ENCODE measurements at regions not wholly inside any gene's neighbourhood (a gene's known extent, or its start where the extent isn't known, plus 50 kb on each side); places are given as distances from the start of the nearest gene placed in this dataset.

DNA sequence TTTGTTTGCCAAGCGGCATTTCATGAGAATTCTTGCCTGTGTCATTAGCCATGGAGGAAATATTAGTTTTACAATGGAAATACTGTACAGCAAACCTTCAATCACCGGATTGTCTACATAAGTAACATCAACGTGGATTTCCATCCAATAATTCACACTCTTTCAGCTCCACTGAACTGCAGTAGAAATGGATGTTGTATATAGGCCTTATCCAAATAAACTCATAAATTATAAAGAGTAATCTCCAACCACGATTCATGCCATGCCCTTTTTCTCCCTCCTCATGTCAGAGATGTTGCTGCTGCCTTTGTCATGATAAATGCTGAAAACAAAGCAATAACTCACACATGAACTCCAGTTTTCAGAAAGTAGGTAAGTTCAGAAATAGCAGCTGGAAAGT lies 54.9 kb upstream of the EYS start:
- H3K56ac ChIP-seq (replicated peaks; ENCODE audit: insufficient read length, low read depth, low read length) = no peak overlapping the region
- H3K27me3 ChIP-seq (replicated peaks in 1 of 4; ENCODE audit: control insufficient read depth in 3 of 4, extremely low read depth in 1 of 4, insufficient read depth in 3 of 4, low read length in 3 of 4) = no peaks in the 10 kb centered on the region
- H3K79me1 ChIP-seq (ENCODE audit: low read depth, low read length) = no peaks in the 10 kb centered on the region
- no peak overlapping the region for H2BK15ac ChIP-seq (ENCODE audit: low read length)
- H3K9me3 ChIP-seq (ENCODE audit: insufficient read depth in 2 of 2, low read depth in 1 of 2, low read length in 1 of 2) = no peaks in the 10 kb centered on the region; a peak in 1 of 4 replicates
- H4K91ac ChIP-seq (replicated peaks; ENCODE audit: insufficient read length, low read length) = no peak overlapping the region
- no peaks in the 10 kb centered on the region for H3K36me3 ChIP-seq (ENCODE audit: control insufficient read depth in 2 of 4, insufficient read depth in 4 of 4, low read length in 3 of 4)
- WGBS, 2 experiments (ENCODE audit: extremely low coverage in 1 of 2, insufficient coverage in 1 of 2, insufficient read length in 1 of 2, insufficient replicate concordance in 2 of 2, low coverage in 1 of 2, low lambda C conversion rate in 2 of 2, missing lambda C conversion rate in 1 of 2) = 87% methylated on average over 4 of the region's 4 CpGs; no CpG with 5 or more reads in 1 of the 2 experiments
- H2BK120ac ChIP-seq (replicated peaks; ENCODE audit: low read depth, low read length) = no peak overlapping the region
- TF ChIP-seq PHF8 (conservative IDR thresholded peaks at IDR 0.05; ENCODE audit: low read depth, low read length) = no peak
- no peak for TF ChIP-seq FOSL1 (IDR thresholded peaks at IDR 0.05; ENCODE audit: insufficient read depth, low read depth, low read length)
- TF ChIP-seq RXRA (IDR thresholded peaks at IDR 0.05; ENCODE audit: insufficient read depth, low read depth, low read length) = no peak
- TF ChIP-seq RBBP5 (IDR thresholded peaks at IDR 0.05; ENCODE audit: borderline replicate concordance, low read depth, low read length) = no peak
- no peak overlapping the region for H3K9ac ChIP-seq (replicated peaks in 1 of 4; ENCODE audit: extremely low read depth in 1 of 4, low read depth in 3 of 4, low read length in 3 of 4)
- H2BK20ac ChIP-seq (ENCODE audit: low read length) = no peak overlapping the region
- no peak overlapping the region for H2BK5ac ChIP-seq (ENCODE audit: low read depth, low read length)
- no peak overlapping the region for H3K4me2 ChIP-seq (ENCODE audit: insufficient read depth in 1 of 2, low read depth in 2 of 2, low read length in 2 of 2)
- no peak for DNase-seq (ENCODE audit: low read depth in 1 of 2, low spot score in 2 of 2)
- ChIA-PET CTCF (ENCODE audit: partially characterized antibody) (interaction anchor here (1.0 kb wide), 1 partner anchor 13 kb away, joined by 3 read pairs; no protein-coding TSS in a partner anchor), POLR2A (ENCODE audit: partially characterized antibody) (no interaction called here)
- no peak overlapping the region for H2AK5ac ChIP-seq (ENCODE audit: low read depth, low read length)
- H3K27ac ChIP-seq (ENCODE audit: low read depth, low read length) = no peak overlapping the region
- H3K14ac ChIP-seq (ENCODE audit: insufficient read length) = no peak overlapping the region
- H3K4ac ChIP-seq (replicated peaks; ENCODE audit: insufficient read length, low read depth, low read length) = no peak overlapping the region
- no peak overlapping the region for H3K4me3 ChIP-seq (ENCODE audit: extremely low read depth in 1 of 4, insufficient read depth in 2 of 4, low read depth in 3 of 4, low read length in 4 of 4)
- no peak overlapping the region for H3K18ac ChIP-seq (ENCODE audit: extremely low read depth, low read length)
- H4K5ac ChIP-seq (ENCODE audit: insufficient read length, low read depth, low read length) = no peak overlapping the region
- no peak overlapping the region for H2AFZ ChIP-seq (ENCODE audit: low read length)
- FAIRE-seq = no peak
- H4K20me1 ChIP-seq (replicated peaks in 1 of 2; ENCODE audit: control insufficient read depth in 1 of 2, insufficient read depth in 2 of 2, low read length in 2 of 2) = no peaks in the 10 kb centered on the region
- no peak overlapping the region for H4K8ac ChIP-seq (ENCODE audit: extremely low read depth, insufficient read depth, low read length)
- H3K79me2 ChIP-seq (ENCODE audit: control insufficient read depth in 1 of 2, insufficient read depth in 2 of 2, low read length in 2 of 2) = no peaks in the 10 kb centered on the region
- H3K4me1 ChIP-seq (replicated peaks in 1 of 4; ENCODE audit: control insufficient read depth in 3 of 4, insufficient read depth in 4 of 4, low read length in 3 of 4) = no peaks in the 10 kb centered on the region
- no peak overlapping the region for H3K23ac ChIP-seq (ENCODE audit: insufficient read length)
- no peaks in the 10 kb centered on the region for H3K23me2 ChIP-seq (ENCODE audit: low read depth, low read length)
- H2BK12ac ChIP-seq (ENCODE audit: low read depth, low read length) = no peak overlapping the region

Data from H1 (cell line).